T-helper 17 cell (primary cell): ENCODE measurements at regions not wholly inside any gene's neighbourhood (a gene's known extent, or its start where the extent isn't known, plus 50 kb on each side); places are given as distances from the start of the nearest gene placed in this dataset.
A peak's percentile ranks its signal among the peaks of the same experiment; 100 is the strongest.

Source experiments
- ATAC-seq: fragments of 150-1000 bp; cut with Tn5 transposase; 2 replicates; pipeline ENCODE4 v1.10.0; 2021; ENCODE audit warnings: mild to moderate bottlenecking, moderate library complexity
- DNase-seq, 3 donors: peaks; one replicate each; pipeline versions ENCODE4 v3.0.0 to v3.0.0-alpha.2; 2020 to 2021
- H3K9me3 ChIP-seq: one replicate; pipeline ENCODE4 v1.7.0; 2013; ENCODE audit warnings: low read length, mild to moderate bottlenecking; ENCODE audit not compliant: control insufficient read depth, poor library complexity, severe bottlenecking
- H3K27ac Mint-ChIP-seq: one replicate; pipeline ENCODE4 v1.8.0; 2022; ENCODE audit warnings: mild to moderate bottlenecking, moderate library complexity, mixed read lengths
- H3K27me3 Mint-ChIP-seq: one replicate; pipeline ENCODE4 v1.8.0; 2022; ENCODE audit warnings: mixed read lengths
- H3K36me3 Mint-ChIP-seq: one replicate; pipeline ENCODE4 v1.8.0; 2022; ENCODE audit warnings: low read depth, mixed read lengths
- H3K4me1 Mint-ChIP-seq: one replicate; pipeline ENCODE4 v1.8.0; 2022; ENCODE audit warnings: mild to moderate bottlenecking, mixed read lengths
- H3K4me3 Mint-ChIP-seq: one replicate; pipeline ENCODE4 v1.8.0; 2022; ENCODE audit warnings: mild to moderate bottlenecking, moderate library complexity, mixed read lengths

DNA sequence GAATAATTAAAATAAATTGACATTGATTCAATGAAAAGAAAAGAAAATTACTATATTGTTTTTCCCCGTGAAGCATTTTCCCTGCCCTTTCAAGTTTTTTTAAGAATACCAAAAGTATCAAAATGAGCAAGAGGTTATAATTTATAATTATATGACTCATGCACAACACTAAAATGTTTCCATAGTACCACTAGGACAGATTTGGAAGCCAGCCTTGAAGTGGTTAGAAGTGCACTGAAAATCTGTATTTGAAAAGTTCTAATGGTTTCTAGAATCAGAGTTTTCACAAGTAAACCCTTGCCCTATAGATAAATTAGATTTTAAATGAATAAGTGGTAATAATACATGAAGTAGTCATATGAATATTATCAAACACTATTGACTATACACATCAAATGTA lies 140.9 kb downstream of the HNRNPD start:
- no peak for ATAC-seq
- H3K27ac Mint-ChIP-seq = no peak overlapping the region

DNA sequence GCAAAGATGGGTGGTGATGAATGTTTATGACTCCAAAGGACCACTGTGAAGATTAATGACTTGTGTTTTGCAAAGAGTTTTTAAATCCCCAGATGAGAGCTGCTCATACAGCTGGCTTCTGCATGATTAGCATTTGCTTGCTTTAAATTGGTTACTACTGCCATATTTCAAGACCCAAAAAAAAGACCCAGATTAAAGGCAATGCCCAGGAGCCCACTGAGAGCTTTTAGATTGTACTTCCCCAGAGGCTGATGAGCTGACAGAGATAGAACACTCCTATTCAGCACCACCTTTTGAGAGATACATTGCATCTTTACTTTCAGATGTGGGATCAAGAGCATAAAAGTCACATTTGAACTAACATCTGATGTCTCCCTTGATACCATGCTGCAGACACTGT lies 142.0 kb downstream of the HNRNPD start:
- no peak for DNase-seq
- H3K27ac Mint-ChIP-seq = no peak overlapping the region
- H3K9me3 ChIP-seq = peaks cover under 1% of the 10 kb centered on the region
- H3K4me3 Mint-ChIP-seq = no peak overlapping the region
- no peak for ATAC-seq
- peaks cover 2% of the 10 kb centered on the region for H3K36me3 Mint-ChIP-seq
- no peaks in the 10 kb centered on the region for H3K4me1 Mint-ChIP-seq
- H3K27me3 Mint-ChIP-seq = peaks cover 42% of the 10 kb centered on the region

More for the DNA sequence above, 140.9 kb downstream of the HNRNPD start:
- no peak overlapping the region for H3K4me3 Mint-ChIP-seq
- H3K9me3 ChIP-seq = peaks cover 6% of the 10 kb centered on the region
- peaks cover 33% of the 10 kb centered on the region for H3K27me3 Mint-ChIP-seq
- no peak for DNase-seq
- H3K36me3 Mint-ChIP-seq = peaks cover 2% of the 10 kb centered on the region
- H3K4me1 Mint-ChIP-seq = no peaks in the 10 kb centered on the region

DNA sequence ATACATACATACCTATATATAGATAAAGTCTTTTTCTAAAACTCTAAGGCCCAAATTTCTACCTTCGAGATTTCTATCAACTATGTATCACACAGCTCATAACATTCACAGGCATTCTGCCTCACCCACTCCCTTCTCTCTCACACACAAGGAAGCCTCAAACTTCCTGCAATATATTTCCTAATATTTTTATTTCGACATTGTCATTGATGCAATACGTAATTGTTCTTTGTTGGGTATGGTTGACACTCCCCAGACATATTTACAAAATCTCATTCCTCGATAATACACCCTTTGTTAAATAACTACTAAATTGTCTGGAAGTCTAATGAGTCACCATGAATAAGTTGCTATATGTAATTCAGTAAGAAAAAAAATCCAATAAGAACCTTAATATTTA lies 143.5 kb downstream of the HNRNPD start:
- no peak for DNase-seq
- no peak for ATAC-seq
- H3K9me3 ChIP-seq = no peaks in the 10 kb centered on the region
- Mint-ChIP-seq H3K4me3 (no peak overlapping the region), H3K36me3 (peaks cover 2% of the 10 kb centered on the region), H3K27ac (no peak overlapping the region), H3K27me3 (peaks cover 48% of the 10 kb centered on the region), H3K4me1 (no peaks in the 10 kb centered on the region)

DNA sequence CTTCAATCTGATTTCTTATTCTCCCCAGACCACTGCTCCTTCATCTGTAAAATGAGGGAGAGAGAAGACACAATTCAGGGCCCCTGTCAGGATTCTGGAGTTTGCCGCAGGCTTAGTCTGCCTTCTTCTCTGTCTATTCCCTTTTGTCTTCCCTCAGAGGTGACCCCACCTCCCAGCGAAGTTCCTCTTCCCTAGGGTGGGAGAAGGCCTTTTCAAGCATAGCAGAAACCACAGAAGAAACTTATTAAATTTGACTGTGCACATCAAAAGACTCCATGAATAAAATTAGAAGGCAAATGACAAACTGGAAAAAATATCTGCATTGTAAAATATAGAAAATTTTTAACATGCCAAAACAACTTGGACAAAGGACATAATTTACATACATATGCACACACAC lies 148.8 kb downstream of the HNRNPD start:
- ATAC-seq = no peak
- no peak overlapping the region for H3K4me3 Mint-ChIP-seq

DNA sequence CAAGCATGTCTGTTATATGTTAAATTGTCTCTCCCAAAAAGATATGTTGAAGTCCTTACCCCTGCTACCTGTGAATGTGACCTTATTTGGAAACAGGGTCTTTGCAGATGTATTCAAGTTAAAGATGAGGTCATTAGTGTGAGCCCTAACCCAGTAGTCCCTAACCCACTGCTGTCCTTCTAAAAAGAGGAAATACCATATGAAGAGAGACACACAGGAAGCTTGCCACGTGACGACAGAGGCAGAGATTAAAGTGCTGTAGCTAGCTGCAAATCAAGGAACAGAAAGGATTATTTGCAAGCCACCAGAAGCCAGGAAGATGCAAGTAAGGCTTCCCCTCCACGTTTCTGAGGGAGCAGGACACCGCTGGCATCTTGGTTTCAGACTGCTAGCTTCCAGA lies 150.1 kb downstream of the HNRNPD start:
- peaks cover 18% of the 10 kb centered on the region for H3K27me3 Mint-ChIP-seq
- no peaks in the 10 kb centered on the region for H3K36me3 Mint-ChIP-seq
- ATAC-seq (peak; percentile 78), DNase-seq (no peak)
- H3K9me3 ChIP-seq = no peaks in the 10 kb centered on the region
- peaks cover 6% of the 10 kb centered on the region for H3K4me1 Mint-ChIP-seq
- no peak overlapping the region for H3K27ac Mint-ChIP-seq
- no peak overlapping the region for H3K4me3 Mint-ChIP-seq

More for the DNA sequence above, 148.8 kb downstream of the HNRNPD start:
- Mint-ChIP-seq H3K36me3 (peaks cover 2% of the 10 kb centered on the region), H3K27ac (no peak overlapping the region), H3K27me3 (peaks cover 30% of the 10 kb centered on the region), H3K4me1 (peaks cover 6% of the 10 kb centered on the region)
- no peak for DNase-seq
- no peaks in the 10 kb centered on the region for H3K9me3 ChIP-seq

DNA sequence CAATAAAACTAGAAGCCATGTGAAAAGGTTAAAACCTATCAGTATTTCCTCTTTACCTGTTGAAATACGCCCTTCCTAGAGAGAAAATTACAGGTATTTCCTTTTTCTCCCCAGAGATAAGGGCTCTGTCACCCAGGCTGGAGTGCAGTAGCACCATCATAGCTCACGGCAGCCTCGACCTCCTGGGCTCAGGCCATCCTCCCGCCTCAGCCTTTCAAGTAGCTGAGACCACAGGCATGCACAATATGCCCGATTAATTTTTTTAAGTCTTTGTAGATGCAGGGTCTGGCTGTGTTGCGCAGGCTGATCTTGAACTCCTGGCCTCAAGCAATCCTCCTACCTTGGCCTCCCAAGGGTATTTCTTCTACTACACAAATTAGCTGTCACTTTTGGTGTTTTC lies 154.4 kb downstream of the HNRNPD start:
- H3K4me1 Mint-ChIP-seq = peaks cover 12% of the 10 kb centered on the region
- DNase-seq = no peak
- H3K27ac Mint-ChIP-seq = no peak overlapping the region

DNA sequence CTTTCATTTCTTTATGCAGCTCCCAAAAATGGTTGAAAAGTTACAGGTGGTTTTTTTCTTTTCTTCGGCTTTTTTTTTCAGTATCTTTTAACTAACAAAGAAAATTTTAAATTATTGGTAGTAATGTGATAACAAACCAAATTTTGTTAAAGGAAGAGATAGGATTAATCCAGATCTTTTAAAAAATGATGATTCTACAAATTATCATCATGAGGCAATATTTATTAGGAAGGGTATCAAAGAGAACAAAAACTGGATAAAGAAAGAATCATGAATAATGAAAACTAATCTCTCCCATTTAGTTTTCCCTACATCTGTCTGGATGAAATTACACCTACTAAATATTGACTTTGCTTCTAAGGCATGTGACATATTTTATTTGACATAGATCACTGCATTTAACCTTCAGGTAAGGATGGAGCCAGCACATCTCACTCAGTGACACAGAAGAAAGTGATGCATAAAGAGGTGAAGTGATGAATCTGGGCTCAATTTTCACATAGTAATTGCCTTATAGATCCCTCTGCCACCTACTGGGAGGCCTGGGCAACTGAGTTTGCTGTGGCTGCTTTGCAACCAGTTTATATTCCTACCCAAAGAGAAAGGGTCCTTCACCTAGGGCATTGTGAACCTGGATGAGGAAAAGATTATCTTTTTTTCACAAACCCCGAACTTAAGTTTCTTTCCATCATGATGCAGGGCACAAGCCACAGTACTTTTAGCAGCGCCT lies 155.6 kb downstream of the HNRNPD start:
- Mint-ChIP-seq H3K36me3 (no peaks in the 10 kb centered on the region), H3K27me3 (no peaks in the 10 kb centered on the region), H3K4me3 (no peak overlapping the region), H3K27ac (no peak overlapping the region), H3K4me1 (peaks cover 12% of the 10 kb centered on the region)
- DNase-seq (no peak), ATAC-seq (no peak)
- no peaks in the 10 kb centered on the region for H3K9me3 ChIP-seq

More for the DNA sequence above, 154.4 kb downstream of the HNRNPD start:
- Mint-ChIP-seq H3K36me3 (no peaks in the 10 kb centered on the region), H3K27me3 (no peaks in the 10 kb centered on the region), H3K4me3 (no peak overlapping the region)
- ATAC-seq = no peak
- no peaks in the 10 kb centered on the region for H3K9me3 ChIP-seq

DNA sequence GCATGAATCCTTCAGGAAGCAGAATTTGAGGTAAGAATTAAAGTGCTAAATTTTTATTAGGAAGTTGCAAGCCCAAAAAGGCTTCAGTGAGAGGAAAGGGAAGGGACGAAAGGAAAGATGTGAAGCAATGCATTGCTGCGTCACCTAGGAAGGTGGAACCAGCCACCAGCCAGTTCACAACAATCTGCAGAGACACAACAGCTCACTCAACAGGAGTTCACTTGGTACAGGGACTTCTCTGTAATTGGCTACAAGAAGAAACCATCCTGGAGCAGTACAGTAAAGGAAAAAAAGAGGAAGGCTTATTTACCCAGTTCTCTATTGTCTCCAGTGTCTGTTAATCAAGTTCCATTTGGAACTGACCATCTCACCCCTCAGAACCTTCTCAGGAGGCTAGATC lies 157.6 kb downstream of the HNRNPD start:
- Mint-ChIP-seq H3K27ac (peak overlapping the region; percentile 22), H3K4me3 (no peak overlapping the region), H3K4me1 (peaks cover 15% of the 10 kb centered on the region), H3K36me3 (no peaks in the 10 kb centered on the region), H3K27me3 (no peaks in the 10 kb centered on the region)
- H3K9me3 ChIP-seq = no peaks in the 10 kb centered on the region
- DNase-seq (no peak), ATAC-seq (no peak)

DNA sequence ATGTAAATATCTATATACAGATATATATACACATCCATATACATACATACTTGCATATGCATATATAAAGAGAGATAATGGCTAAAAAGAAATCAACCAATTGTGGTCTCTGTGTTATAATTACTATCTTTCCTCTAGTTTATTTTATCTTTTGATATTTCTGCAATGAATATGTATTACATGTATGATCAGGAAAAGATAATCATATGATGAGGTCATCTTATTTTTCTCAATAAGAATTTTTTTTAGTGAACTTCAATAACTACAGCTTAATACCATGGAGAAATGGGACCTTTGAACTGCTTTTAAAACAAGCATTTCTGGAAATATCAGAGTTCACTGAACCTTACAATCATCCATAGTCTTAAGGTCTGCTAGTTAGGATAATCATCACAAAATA lies 158.0 kb downstream of the HNRNPD start:
- ATAC-seq = no peak
- Mint-ChIP-seq H3K36me3 (no peaks in the 10 kb centered on the region), H3K4me3 (no peak overlapping the region), H3K27ac (no peak overlapping the region), H3K4me1 (peaks cover 17% of the 10 kb centered on the region), H3K27me3 (no peaks in the 10 kb centered on the region)
- no peaks in the 10 kb centered on the region for H3K9me3 ChIP-seq
- DNase-seq = no peak

DNA sequence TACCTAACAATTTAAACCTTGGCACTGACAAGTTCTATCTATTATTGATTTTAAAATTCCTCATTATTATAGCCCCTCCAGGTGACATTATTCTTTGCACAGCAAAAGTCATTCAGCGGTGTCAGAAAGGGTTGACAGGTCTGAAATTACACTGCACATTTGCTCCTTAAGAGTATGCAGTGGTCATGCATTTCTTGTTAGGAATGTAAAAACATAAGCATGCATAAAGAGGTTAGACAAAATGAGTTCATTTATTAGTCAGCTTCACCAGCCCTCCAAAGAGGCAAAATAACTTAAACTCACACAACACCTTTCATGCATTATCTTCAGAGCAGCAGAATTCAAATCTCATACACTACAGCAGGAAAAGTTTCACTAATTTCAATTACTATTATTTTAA lies 158.8 kb downstream of the HNRNPD start:
- ATAC-seq (no peak), DNase-seq (no peak)
- Mint-ChIP-seq H3K27me3 (no peaks in the 10 kb centered on the region), H3K36me3 (no peaks in the 10 kb centered on the region), H3K4me3 (no peak overlapping the region), H3K27ac (no peak overlapping the region), H3K4me1 (peaks cover 17% of the 10 kb centered on the region)
- no peaks in the 10 kb centered on the region for H3K9me3 ChIP-seq

DNA sequence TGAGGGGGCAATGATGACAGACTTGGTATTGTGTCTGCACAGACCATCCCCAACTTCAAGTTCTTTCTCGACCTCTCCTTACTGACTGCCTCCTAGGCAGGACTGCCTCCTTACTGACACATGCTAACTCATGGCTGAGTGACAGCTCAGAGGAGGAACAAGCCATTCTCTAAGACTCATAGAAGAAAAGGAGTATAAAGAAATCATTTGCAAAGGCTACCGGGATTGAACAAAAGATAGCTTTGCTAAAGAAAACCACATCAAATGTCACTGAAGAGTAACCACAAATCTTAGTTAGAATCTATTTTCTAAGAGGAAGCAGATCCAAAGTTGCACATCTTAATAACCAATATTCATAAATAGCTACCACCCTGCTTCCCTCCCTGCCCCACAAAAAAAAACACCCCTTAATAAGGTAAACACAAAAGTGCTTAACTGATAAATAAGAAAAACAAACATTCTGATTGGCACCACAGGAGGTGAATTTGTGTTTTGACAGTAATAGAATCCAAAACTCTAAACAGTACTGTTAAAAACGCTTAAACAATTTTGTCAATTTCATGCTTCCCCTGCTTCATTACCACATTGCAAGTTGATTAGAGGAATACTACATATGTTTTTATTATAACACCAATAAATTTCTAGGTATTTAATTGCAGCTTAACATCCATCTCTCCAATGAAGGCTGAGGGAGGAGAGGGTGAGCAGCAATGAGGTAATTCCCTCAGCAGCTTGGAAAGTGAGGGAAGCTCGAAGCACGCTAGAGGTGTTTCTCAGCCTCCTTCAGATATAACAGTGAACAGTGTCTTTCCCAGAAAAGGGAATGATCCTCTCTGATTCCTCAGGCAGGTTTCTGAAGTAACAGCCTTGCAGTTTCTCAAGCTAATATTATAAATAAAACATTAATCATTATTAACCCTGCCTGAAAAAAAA lies 160.0 kb downstream of the HNRNPD start:
- Mint-ChIP-seq H3K27me3 (no peaks in the 10 kb centered on the region), H3K4me1 (peaks cover 17% of the 10 kb centered on the region), H3K36me3 (no peaks in the 10 kb centered on the region), H3K27ac (peak overlapping the region; percentile 29), H3K4me3 (peak overlapping the region; percentile 63)
- no peak for DNase-seq
- no peaks in the 10 kb centered on the region for H3K9me3 ChIP-seq
- ATAC-seq = peak; percentile 95

DNA sequence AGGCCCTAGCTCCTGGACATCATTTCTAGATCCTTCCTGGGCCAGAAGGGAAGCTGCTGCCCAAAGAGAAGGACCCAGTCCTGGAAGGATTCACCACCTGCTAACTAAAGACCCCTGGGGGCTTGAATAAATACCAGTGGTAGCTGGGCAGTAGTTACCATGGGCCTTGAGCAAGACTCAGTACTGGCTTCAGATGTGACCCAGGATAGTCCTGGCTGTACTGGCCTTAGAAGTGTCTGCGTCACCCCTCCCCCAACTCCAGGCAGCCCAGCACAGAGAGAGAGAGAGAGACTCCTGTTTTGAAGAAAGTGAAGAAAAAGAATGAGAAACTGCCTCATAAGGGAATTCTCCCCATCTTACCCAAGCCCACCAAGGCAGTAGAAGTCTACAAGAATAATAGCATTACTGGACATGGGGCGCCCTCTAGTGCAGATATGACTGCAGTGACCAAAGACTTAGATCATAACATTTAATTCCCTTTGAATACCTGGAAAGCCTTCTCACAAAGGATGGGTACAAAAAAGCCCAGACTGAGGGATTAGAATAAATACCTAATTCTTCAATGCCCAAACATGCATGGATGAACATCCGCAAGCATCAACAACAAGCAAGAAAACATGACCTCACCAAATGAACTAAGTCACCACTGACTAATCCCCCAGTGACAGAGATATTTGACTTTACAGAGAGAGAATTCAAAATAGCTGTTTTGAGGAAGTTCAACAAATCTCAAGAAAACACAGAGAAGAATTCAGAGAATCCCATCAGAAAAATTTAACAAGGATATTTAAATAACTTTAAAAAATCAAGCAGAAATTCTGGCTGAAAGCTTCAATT lies 171.8 kb downstream of the HNRNPD start:
- DNase-seq (peak in 2 of 3 donors; percentile 9 to 15), ATAC-seq (peak; percentile 63)
- Mint-ChIP-seq H3K4me1 (peaks cover 7% of the 10 kb centered on the region), H3K27me3 (peaks cover 34% of the 10 kb centered on the region), H3K27ac (no peak overlapping the region), H3K36me3 (peaks cover 6% of the 10 kb centered on the region), H3K4me3 (no peak overlapping the region)
- H3K9me3 ChIP-seq = no peaks in the 10 kb centered on the region

DNA sequence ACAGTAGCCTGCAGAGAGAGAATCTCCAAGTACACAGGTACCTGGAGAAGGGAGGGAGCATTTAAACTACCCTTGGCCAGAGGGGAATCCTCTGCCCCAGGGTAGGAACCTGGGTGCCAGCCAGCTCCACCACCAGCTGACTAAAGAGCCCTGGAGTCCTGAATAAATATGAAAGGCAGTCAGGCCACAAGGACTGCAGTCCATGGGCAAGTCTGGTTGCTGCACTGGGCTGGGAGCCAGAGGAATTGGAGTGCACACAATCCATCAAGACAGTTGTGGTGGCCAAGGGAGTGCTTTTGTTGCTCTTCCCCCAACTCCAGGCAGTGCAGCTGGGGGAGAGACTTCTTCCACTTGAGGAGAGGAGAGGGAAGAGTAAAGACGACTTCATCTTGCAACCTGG lies 172.5 kb downstream of the HNRNPD start:
- Mint-ChIP-seq H3K4me1 (peaks cover 7% of the 10 kb centered on the region), H3K27ac (no peak overlapping the region), H3K27me3 (peaks cover 34% of the 10 kb centered on the region), H3K36me3 (peaks cover 6% of the 10 kb centered on the region), H3K4me3 (no peak overlapping the region)
- ATAC-seq (no peak), DNase-seq (no peak)
- H3K9me3 ChIP-seq = no peaks in the 10 kb centered on the region
